ENCODE measurements at regions not wholly inside any gene's neighbourhood (a gene's known extent, or its start where the extent isn't known, plus 50 kb on each side); places are given as distances from the start of the nearest gene placed in this dataset.

DNA sequence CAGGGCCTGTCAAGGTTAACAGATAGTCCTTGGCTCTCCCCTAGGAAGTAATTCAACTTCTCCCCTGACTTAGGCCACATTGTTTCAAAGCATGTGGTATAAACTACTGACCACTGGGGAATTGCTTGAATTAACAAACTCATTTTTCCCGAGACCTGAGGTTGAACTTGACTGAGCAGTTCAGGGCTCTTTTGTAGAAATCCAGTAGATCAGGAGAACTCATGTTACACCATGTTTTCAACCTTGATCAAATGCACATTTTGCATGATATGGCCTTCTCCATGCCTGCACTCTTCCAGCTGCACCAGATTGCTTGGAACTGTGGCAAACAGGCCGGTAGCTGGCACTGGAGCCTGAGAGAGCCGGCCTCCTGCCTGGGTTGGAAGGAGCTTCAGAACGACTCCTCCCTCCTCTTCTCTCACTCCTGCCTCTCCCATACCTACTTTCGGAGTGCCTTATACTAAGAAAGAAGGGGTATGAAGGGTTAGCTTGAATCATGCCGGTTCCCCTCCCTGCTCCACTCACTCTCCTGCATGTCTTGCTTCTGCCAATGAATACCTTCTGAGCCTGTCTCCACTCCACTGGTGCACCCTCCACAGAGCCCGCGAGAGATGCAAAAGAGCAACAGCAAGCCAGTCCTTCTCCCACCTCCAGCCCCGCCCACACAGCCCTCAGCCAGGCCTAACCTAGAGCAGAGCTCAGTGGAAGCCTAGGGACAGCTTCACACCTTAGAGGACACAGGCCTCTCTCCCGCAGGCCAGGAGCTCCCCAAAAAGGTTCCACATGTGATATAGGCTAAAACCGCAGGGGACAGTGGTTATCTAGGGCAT, 159.4 kb downstream of the MACROH2A1 start:
- H3K4me3 ChIP-seq (replicated peaks in 1 of 2; ENCODE audit: low read depth in 2 of 2, low read length in 2 of 2): no peak overlapping the region
- TF ChIP-seq, protein P1, sequence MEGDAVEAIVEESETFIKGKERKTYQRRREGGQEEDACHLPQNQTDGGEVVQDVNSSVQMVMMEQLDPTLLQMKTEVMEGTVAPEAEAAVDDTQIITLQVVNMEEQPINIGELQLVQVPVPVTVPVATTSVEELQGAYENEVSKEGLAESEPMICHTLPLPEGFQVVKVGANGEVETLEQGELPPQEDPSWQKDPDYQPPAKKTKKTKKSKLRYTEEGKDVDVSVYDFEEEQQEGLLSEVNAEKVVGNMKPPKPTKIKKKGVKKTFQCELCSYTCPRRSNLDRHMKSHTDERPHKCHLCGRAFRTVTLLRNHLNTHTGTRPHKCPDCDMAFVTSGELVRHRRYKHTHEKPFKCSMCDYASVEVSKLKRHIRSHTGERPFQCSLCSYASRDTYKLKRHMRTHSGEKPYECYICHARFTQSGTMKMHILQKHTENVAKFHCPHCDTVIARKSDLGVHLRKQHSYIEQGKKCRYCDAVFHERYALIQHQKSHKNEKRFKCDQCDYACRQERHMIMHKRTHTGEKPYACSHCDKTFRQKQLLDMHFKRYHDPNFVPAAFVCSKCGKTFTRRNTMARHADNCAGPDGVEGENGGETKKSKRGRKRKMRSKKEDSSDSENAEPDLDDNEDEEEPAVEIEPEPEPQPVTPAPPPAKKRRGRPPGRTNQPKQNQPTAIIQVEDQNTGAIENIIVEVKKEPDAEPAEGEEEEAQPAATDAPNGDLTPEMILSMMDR (IDR thresholded peaks at IDR 0.05; ENCODE audit: low read depth, low read length): no peak

DNA sequence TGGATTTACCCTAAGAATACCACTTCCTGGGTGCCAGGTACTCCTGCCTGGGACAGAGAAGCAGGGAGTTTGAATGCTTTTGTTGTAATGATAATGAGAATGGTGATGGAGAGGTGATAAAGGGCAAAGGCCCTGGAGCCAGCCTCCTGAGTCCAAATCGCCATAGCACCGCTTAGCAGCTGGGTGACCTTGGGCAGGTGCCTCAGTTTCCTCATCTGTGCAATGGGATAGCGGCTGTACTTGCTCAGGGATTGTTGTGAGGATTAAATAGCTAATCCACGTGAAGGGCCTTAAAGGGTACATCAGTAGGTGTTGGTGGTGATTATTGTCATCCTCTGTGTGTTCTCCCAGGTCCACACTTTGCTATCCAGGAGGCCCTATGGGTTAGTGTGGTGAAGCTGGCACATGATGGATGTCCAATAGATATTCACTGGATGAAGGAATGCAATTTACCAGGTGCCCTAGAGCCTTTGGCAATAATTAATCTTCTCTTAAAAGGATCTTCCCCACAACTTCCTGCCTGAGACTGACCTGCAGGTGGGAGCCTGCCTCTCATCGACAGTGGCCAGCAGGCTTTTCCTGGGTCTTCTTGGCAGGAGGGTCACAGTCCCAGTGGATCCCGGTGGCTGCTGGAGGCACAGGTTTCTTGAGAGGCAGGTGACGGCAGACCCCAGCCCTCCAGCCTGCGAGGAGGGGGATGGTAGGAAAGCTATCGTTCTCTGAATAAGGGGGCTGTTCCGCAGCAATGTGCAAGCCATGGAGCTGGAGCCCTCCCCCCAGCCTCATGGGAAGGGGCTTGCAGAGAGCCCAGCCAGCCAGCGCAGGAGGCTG, 160.2 kb downstream of the MACROH2A1 start:
- no peak overlapping the region for H3K4me3 ChIP-seq (replicated peaks in 1 of 2; ENCODE audit: low read depth in 2 of 2, low read length in 2 of 2)
- DNase-seq (ENCODE audit: low read depth in 2 of 2): no peak
- TF ChIP-seq, protein P1 (IDR thresholded peaks at IDR 0.05; ENCODE audit: low read depth, low read length): no peak

More for the DNA sequence above, 159.4 kb downstream of the MACROH2A1 start:
- DNase-seq (ENCODE audit: low read depth in 2 of 2): peak; percentile 25 to 41

DNA sequence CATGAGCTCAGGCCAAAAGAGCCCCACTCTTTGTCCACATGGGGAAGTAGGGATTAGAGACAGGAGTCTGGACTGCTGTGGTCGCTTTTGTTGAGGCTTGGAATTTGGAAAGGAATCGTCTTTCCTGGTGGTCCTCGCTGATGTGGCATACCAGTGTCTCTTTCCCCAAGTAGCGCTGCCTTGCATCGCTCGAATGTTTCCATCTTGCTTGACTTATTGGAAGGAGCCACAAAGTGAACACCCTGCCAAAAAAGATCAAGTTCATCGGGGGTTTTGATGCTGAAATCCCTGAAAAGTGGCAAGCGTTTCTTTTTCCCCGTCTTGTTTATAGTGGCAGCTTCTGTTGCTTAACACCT, 161.3 kb downstream of the MACROH2A1 start:
- TF ChIP-seq, protein P1 (IDR thresholded peaks at IDR 0.05; ENCODE audit: low read depth, low read length): no peak
- DNase-seq (ENCODE audit: low read depth in 2 of 2): no peak
- H3K4me3 ChIP-seq (replicated peaks in 1 of 2; ENCODE audit: low read depth in 2 of 2, low read length in 2 of 2): no peak overlapping the region

DNA sequence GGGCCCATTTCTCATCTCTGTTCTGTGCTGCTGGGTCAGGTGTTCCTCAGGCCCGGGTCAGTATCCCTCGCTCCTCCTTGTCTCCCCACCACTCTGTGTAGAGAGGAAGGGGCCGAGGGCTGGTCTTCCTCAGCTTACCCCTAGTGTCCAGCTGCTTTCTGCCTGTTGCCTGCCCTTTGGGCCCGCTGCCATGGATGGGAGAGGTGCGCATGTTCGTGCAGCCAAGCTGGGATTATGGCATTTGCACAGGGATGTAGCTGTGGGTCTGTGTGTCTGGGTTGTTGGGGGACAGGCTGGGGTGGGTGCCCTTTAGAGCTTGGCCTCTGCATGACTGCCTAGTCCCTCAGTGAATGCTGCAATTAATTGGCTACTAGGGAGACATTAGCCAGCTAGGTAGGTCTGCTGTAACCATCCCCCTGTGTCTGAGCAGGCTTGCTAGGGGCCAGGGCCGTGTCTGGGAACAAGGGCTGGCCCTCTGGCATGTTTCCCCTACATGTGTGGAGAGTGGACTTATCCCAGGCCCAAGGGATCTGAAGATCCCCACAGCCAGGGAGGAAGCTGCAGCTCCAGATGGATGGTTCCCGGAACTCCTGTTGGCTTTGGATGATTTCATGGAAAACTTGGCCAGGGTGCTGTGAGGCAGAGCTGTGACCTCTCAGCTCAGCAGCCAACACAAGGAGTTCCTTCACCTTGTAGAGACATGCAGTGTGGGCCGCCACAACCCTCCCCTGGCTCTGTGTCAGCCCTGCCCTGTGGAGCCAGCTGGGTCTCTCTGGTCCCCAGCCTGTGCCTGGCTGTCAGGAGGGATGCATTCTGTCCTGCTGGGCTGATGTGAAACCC, 161.9 kb downstream of the MACROH2A1 start:
- DNase-seq (ENCODE audit: low read depth in 2 of 2): no peak
- H3K4me3 ChIP-seq (replicated peaks in 1 of 2; ENCODE audit: low read depth in 2 of 2, low read length in 2 of 2): no peak overlapping the region
- TF ChIP-seq, protein P1 (IDR thresholded peaks at IDR 0.05; ENCODE audit: low read depth, low read length): no peak

DNA sequence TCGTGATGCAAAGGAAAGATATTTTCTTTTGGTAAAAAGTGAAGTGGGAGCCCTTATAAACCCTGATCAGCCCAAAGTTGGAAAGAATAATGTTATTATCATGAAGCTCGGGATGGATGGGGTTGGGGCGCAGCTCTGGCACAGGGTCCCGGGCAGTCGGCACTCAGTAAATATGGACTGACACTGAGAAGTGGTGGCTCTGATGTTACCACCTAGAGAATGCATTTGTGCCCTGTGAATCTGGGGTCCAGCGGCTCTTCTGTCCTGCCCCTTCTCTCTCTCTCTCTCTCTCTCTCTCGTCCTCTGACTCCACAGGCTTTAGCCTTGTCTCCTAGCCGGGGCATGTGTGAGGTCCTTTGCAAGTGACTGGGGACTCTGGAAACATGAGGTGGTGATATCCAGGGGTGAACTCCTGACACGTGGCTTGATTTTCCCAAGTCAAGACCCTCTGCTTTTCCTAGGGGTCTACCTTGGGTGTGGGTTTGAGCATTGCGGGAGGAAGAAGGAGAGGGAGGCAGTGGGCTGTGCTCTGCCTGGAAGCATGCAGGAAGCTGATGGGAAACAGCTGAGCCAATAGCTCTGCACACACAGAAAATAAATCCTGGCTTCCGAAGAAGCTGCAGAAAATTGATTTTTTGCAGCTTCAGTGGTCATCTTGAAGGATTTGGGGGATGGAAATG, 162.7 kb downstream of the MACROH2A1 start:
- TF ChIP-seq, protein P1 (IDR thresholded peaks at IDR 0.05; ENCODE audit: low read depth, low read length): no peak
- H3K4me3 ChIP-seq (replicated peaks in 1 of 2; ENCODE audit: low read depth in 2 of 2, low read length in 2 of 2): no peak overlapping the region
- no peak for DNase-seq (ENCODE audit: low read depth in 2 of 2)

Measured in cardiac fibroblast (primary cell).